ENCODE measurements at regions not wholly inside any gene's neighbourhood (a gene's known extent, or its start where the extent isn't known, plus 50 kb on each side); places are given as distances from the start of the nearest gene placed in this dataset.
A peak's percentile ranks its signal among the peaks of the same experiment; 100 is the strongest.

DNA sequence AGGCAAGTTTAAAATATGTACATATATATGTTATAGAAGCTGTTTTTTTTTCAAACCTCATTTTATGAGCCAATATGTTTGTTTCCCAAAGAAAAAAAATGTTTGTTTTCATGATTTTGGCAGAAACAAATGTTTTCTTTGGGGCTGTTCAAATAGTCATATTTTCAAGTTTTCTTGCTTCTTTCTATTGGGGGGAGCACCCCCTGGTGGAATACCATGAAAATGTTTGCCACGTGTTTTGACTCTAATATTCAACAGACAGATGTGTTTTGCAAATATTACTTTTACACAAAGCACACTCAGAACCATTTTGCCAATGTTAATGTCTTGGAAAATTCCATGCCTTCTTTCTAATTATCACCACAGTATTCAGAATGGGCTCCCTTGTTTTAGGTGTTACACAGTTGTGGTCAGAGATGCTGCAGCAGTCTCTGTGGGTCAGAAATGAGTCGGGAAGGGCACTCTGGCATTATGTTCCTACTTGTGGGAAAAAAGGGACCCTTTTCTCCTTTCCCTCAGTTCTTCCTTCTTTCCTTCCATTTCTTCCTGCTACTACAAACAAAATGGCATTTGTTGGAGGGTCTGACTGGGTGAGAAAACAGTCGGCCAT lies 817.0 kb downstream of the TUSC7 start:
- H3K9me3 Mint-ChIP-seq, result no peaks in the 10 kb centered on the region
- DNase-seq (ENCODE audit: extremely low spot score, unreplicated experiment), result no peak
- no peak overlapping the region for H3K4me3 Mint-ChIP-seq
- no peaks in the 10 kb centered on the region for H3K27me3 Mint-ChIP-seq
- no peaks in the 10 kb centered on the region for H3K36me3 Mint-ChIP-seq
- TF ChIP-seq, protein P1, sequence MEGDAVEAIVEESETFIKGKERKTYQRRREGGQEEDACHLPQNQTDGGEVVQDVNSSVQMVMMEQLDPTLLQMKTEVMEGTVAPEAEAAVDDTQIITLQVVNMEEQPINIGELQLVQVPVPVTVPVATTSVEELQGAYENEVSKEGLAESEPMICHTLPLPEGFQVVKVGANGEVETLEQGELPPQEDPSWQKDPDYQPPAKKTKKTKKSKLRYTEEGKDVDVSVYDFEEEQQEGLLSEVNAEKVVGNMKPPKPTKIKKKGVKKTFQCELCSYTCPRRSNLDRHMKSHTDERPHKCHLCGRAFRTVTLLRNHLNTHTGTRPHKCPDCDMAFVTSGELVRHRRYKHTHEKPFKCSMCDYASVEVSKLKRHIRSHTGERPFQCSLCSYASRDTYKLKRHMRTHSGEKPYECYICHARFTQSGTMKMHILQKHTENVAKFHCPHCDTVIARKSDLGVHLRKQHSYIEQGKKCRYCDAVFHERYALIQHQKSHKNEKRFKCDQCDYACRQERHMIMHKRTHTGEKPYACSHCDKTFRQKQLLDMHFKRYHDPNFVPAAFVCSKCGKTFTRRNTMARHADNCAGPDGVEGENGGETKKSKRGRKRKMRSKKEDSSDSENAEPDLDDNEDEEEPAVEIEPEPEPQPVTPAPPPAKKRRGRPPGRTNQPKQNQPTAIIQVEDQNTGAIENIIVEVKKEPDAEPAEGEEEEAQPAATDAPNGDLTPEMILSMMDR (conservative IDR thresholded peaks at IDR 0.05), result peak; percentile 86
- no peak overlapping the region for H3K27ac Mint-ChIP-seq
- H3K4me1 Mint-ChIP-seq (ENCODE audit: unreplicated experiment), result peaks cover 22% of the 10 kb centered on the region

DNA sequence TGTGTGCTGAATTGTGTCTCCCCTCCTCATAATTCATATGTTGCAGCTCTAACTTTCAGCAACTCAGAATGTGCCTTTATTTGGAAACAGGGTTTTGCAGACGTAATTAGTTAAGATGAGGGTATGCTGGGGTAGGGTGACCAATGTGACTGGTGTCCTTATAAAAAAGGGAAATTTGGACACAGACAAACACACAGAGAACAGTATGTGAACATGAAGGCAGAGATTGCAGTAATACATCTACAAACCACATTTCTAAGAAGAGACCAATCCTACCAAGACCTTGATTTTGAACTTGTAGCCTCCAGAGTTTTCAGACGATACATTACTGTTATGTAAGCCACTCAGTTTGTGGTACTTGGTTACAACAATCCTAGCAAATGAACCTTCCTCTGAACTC lies 817.8 kb downstream of the TUSC7 start:
- Mint-ChIP-seq H3K4me3 (no peak overlapping the region), H3K4me1 (ENCODE audit: unreplicated experiment) (peaks cover 29% of the 10 kb centered on the region), H3K27ac (no peak overlapping the region), H3K36me3 (no peaks in the 10 kb centered on the region), H3K9me3 (no peaks in the 10 kb centered on the region), H3K27me3 (no peaks in the 10 kb centered on the region)
- TF ChIP-seq, protein P1 (conservative IDR thresholded peaks at IDR 0.05), result no peak
- DNase-seq (ENCODE audit: extremely low spot score, unreplicated experiment), result no peak

DNA sequence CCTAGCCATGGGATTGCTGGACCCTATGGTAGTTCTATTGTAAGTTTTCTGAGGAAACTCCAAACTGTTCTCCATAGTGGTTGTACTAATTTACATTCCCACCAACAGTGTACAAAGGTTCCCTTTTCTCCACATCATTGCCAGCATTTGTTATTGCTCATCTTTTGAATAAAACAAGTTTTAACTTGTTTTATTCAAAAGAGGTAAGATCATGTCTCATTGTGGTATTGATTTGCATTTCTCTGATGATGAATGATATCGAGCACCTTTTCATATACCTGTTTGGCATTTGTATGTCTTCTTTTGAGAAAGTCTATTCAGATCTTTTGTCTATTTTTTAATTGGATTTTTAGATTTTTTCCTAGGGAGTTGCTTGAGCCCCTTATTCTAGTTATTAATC lies 819.1 kb downstream of the TUSC7 start:
- H3K27me3 Mint-ChIP-seq, result no peaks in the 10 kb centered on the region
- no peak overlapping the region for H3K4me3 Mint-ChIP-seq
- peaks cover 26% of the 10 kb centered on the region for H3K4me1 Mint-ChIP-seq (ENCODE audit: unreplicated experiment)
- TF ChIP-seq, protein P1 (conservative IDR thresholded peaks at IDR 0.05), result no peak
- H3K9me3 Mint-ChIP-seq, result no peaks in the 10 kb centered on the region
- DNase-seq (ENCODE audit: extremely low spot score, unreplicated experiment), result no peak
- no peaks in the 10 kb centered on the region for H3K36me3 Mint-ChIP-seq
- H3K27ac Mint-ChIP-seq, result no peak overlapping the region

DNA sequence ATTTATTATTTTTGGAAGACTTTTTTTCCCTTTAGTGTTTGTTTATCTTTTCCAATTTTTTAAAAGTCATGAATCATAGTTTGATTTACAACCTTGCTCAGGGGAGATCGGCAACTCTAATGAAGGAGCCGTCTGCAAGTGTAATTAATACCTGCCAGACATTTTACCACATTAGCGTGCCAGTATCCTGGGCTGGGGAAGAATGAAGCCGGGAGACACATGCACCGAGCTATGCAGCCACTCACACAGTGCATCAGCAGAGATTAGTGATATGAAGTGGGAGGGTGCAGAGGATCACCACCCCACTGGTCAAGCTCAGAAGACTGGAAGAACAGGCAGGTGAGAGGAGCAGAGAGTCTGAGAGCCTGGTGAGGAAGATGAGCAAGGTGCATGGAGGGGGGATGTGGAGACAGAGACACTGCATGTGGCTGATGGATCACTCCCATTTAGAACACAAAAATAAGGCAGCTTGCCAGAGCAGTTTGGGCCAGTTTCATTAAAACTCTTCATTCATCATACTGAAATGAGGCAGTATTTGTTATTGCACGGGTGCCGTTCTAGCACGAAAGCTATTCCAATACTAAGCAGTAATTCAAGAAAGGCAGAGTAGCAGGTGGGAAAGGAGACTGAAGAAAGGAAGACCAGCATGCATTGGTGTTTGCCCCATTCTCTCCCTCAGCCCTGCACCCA lies 821.6 kb downstream of the TUSC7 start:
- no peak for DNase-seq (ENCODE audit: extremely low spot score, unreplicated experiment)
- TF ChIP-seq, protein P1 (conservative IDR thresholded peaks at IDR 0.05), result no peak
- Mint-ChIP-seq H3K27ac (peak overlapping the region; percentile 55), H3K27me3 (no peaks in the 10 kb centered on the region), H3K36me3 (no peaks in the 10 kb centered on the region), H3K9me3 (no peaks in the 10 kb centered on the region), H3K4me1 (ENCODE audit: unreplicated experiment) (peaks cover 19% of the 10 kb centered on the region), H3K4me3 (peak overlapping the region; percentile 8)

DNA sequence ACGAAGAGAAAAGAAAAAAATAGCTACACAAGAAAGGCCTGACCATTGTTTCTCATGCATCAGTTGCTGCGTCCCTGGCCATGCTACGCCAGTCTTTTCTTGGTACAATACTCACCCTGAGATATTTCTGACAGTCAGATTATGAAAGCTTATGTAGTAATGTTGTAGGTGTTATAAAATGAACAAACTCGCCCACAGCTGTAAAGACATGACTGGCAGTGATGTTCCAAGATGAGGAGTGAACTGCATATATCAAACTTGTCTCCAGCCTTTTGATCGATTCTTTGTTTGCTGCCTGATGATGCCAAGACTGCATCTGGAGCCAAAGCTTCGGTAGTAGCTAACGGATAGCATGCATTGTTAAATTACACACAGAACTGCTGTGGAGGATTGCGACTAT lies 822.7 kb downstream of the TUSC7 start:
- Mint-ChIP-seq H3K9me3 (no peaks in the 10 kb centered on the region), H3K27me3 (no peaks in the 10 kb centered on the region), H3K27ac (no peak overlapping the region), H3K36me3 (no peaks in the 10 kb centered on the region), H3K4me1 (ENCODE audit: unreplicated experiment) (peaks cover 19% of the 10 kb centered on the region), H3K4me3 (no peak overlapping the region)
- DNase-seq (ENCODE audit: extremely low spot score, unreplicated experiment), result no peak
- TF ChIP-seq, protein P1 (conservative IDR thresholded peaks at IDR 0.05), result no peak

All from type B pancreatic cell (in vitro differentiated cells).